ENCODE measurements at regions not wholly inside any gene's neighbourhood (a gene's known extent, or its start where the extent isn't known, plus 50 kb on each side); places are given as distances from the start of the nearest gene placed in this dataset.

- no peak for TF ChIP-seq CTCF (IDR thresholded peaks at IDR 0.05)
- TF ChIP-seq REST (IDR thresholded peaks at IDR 0.05; ENCODE audit: insufficient read depth in 1 of 2, low read depth in 2 of 2, low read length in 1 of 2): no peak
- no peak for TF ChIP-seq POLR2AphosphoS5 (IDR thresholded peaks at IDR 0.05; ENCODE audit: low read depth, low read length)
- TF ChIP-seq TCF7L2 (IDR thresholded peaks at IDR 0.05; ENCODE audit: low read depth, low read length): no peak
- no peak for TF ChIP-seq SIN3A (IDR thresholded peaks at IDR 0.05; ENCODE audit: borderline replicate concordance, insufficient read depth, low read depth, low read length)
These were observed 167.6 kb downstream of the DKK2 start for GRCh38 chr4:106868381-106869035.

Measured in Panc1 (cell line).